GM18519 (cell line): ENCODE measurements at regions not wholly inside any gene's neighbourhood (a gene's known extent, or its start where the extent isn't known, plus 50 kb on each side); places are given as distances from the start of the nearest gene placed in this dataset.

ENCODE experiments used
- ATAC-seq: cut with Tn5 transposase; IDR thresholded peaks from one replicate; pipeline ENCODE4 v1.9.1; 2021; ENCODE audit warnings: mild to moderate bottlenecking, moderate library complexity; ENCODE audit not compliant: unreplicated experiment, low FRiP score

GRCh38 chr12:98045395-98045794 lies 470.0 kb upstream of the TMPO start:
- ATAC-seq, result no peak

DNA sequence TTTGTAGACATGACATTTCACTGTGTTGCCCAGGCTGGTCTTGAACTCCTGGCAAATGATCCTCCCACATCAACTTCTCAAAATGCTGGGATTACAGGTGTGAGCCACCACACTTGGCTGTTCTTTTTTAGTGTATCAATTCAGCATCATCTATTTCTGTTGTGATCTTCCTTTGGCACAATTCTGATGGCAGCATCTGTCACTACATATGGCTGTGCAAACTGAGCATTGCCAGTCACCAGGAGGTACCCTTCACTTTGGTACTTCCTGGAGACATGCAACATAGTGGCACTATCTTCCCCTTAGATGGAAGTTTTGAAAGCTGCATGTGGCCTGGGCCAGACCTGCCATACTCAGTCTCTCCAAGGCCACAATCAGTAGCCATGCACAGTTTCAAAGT lies 467.1 kb upstream of the TMPO start:
- no peak for ATAC-seq

DNA sequence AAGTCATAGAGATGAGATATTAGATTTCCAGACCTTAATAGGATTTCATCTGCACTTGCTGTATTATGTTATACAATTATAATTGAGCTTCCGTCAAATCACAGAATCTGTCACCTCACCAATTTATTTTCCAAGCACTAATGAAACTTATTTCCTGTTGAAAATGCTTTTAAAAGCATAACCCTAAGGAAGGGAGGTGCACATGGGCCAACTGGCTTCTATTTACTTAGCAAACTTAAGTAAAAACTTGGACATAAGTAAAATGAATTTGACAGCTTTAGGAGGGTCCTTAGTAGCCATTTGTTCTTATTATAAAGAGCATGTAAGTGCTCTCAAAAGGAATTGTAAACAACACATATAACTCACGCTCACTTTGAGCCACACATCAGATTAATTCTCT lies 462.2 kb upstream of the TMPO start:
- ATAC-seq, result no peak

- ATAC-seq, result no peak
These were observed 457.7 kb upstream of the TMPO start for GRCh38 chr12:98057701-98058100.

DNA sequence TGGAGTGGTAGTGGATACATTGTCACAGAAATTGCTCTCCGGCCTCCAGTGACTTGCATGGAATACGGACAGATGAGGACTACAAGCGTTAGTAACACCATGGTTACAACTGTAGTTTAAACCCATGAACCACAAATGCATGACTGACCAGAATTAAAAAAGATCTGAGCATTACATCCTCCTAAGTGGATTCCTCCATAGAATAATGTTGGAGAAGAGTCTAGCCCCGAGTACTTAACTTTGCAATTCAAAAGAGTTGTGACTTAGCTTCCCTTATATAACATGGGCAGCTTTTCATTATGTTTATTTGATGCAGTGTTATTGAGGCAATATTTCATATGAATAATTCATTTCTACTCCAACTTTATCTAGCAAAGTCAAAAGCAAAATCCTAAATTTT lies 457.2 kb upstream of the TMPO start:
- ATAC-seq, result no peak

DNA sequence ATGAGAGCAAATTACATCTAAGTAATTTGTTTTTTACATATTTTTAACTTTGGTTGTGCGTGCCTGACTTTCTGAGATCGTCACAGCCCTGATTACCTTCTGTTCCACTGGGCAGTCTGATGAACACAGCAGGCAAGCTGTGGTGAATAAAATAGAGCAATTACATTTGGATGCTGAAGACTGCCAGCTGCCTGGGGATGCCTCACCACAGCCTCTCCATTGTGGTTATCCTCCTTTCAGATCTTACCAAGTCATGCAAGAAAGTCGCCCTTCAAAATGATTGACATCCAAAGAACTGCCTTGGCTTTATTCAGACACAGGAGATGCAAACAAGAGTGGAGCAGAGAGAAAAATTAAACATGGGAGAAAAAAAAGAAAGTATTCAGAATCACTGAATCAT lies 456.6 kb upstream of the TMPO start:
- no peak for ATAC-seq

DNA sequence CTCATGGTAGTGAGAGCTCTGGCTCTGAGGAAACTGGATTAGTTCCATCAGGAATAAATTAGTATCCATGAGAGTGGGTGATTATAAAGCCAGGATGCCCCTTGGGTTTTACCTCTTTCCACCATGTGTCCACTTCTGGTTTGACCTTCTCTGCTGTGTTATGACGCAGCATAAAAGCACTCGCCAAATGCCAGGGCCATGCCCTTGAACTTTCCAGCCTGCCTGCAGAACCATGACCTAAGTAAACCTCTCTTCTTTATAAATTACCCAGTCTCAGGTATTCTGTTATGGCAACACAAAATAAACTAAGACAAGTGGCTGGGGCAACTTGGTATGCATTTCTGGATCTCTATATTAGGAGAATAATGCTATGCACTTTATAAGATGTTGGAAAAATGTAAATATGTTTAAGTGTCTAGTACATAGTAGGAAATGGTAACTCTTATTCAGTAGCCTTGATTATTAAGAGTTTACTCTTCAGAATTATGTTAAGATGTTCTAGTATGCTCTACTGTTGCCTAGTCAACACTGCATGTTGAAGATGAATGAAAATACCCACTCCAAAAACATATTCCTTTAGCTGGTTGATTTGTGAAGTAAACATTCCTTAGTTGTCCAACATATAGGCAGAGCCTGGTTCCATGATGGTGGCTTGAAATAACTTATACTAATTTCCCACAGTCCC lies 455.6 kb upstream of the TMPO start:
- ATAC-seq, result no peak

DNA sequence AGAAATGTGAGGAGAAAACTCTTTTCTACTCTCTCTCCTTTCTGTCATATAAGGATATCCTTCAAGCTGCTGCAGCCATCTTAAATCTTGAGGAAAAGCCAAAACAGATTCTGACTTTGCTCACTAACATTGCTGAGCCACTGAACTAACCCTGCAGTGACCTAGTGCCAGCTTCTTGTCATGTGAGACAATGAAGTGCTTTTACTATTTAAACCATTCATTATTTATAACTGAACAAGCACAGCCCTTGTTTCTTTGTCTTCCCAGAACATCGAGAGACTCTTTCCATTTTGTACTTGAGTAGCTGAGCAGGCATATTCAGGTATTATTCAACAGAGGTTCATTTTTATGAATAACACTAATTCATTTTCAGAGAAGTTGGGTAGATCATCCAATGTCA lies 455.0 kb upstream of the TMPO start:
- ATAC-seq, result no peak

DNA sequence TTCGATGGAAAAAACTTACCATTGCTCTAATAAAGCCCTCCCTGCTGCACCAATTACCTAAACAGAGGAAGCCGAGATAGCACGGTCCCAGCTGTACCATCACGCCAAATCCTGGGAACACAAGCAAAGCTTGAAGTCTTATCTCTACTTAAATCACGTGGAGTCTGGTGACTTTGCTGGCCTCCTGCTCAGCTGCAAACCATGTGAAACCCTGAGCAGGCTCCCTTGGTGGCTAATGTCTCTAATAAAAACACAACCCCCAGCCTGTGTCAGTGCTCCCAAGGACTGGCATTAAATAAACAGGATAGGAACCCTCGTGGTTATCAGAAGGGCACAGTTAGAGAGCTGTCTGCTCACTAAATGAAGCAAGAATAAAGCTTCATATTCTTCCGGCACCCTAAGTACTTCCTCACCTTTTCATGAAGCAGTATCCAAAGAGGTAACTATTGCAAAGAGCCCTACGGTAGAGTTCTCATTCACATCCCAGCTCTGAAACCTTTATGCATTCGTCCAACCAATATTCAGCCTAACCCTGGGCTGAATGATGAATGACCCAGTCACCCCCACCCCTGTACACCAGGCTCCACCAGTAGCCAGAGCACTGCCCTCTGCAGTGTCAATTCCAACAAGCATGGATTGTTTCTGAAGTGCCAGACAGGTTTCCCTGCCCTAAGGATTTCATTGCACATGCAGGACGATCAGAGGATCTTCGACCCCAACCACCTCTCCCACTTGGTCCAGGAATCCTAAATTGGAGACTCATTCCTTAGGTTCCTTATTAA lies 452.7 kb upstream of the TMPO start:
- no peak for ATAC-seq

- no peak for ATAC-seq
These were observed 450.9 kb upstream of the TMPO start for GRCh38 chr12:98064501-98064900.

DNA sequence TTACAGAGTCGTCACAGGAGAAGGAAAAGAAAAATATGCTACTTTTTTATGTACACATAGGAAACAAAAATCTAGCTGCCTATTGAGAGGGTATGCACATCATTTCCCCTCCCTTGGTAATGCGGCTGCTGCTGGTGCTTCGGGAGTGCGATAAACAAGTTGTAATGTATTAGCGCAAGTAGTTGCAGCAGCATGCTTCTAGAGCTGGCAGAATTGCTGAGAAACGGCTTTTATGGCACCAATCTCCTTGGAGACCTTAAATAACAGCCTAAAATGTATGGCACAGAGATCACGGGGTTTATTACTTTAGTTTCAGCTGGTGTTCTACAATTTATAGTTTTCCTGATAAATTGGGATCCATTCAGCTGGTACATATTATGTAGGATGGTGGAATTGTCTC lies 447.6 kb upstream of the TMPO start:
- ATAC-seq, result no peak

DNA sequence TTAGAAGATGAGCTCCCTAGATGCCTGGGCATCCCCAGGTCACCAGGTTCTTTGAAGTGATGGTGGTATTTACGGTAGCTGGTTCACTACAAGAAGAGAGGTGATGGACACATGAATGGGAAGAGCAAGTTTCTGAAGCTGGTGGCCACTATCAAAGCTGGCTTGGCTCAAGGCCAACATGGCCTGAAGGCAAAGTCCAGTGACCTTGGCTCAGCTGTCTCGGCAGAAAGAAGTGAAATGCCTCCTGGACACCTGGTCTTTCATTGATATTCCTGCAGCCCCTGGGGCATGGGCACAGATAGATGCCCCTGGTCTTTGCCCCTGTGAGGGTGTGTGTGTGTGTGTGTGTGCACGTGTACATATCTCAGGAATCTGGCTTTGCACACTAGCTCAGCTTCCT lies 441.8 kb upstream of the TMPO start:
- ATAC-seq, result no peak

GRCh38 chr12:98074286-98074685 lies 441.1 kb upstream of the TMPO start:
- no peak for ATAC-seq

GRCh38 chr12:98084391-98084790 lies 431.0 kb upstream of the TMPO start:
- ATAC-seq, result no peak

- no peak for ATAC-seq
These were observed 430.2 kb upstream of the TMPO start for GRCh38 chr12:98085046-98085755.

DNA sequence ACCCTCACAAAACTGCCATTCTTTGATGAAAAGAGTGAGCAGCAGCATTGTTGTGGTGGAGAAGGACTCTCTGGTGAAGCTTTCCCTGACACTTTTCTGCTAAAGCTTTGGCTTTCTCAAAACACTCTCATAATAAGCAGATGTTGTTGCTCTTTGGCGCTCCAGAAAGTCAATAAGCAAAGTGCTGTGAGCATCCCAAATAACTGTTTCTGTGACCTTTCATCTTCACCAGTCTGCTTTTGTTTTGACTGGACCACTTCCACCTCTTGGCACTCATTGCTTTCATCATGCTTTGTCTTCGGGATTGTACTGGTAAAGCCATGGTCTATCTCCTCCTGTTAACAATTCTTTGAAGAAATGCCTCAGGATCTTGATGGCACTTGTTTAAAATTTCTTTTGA lies 424.7 kb upstream of the TMPO start:
- ATAC-seq, result no peak

DNA sequence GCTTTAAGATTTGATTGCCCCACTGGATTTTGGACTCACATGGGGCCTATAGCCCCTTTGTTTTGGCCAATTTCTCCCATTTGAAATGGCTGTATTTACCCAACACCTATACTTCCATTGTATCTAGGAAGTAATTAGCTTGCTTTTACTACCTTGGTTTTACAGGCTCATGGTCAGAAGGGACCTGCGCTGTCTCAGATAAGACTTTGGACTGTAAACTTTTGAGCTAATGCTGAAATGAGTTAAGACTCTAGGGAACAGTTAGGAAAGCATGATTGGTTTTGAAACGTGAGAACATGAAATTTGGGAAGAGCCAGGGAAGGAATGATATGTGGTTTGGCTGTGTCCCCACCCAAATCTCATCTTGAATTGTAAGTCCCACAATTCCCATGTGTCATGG lies 419.0 kb upstream of the TMPO start:
- ATAC-seq, result no peak

- no peak for ATAC-seq
These were observed 409.2 kb upstream of the TMPO start for GRCh38 chr12:98106031-98106683.

GRCh38 chr12:98109266-98109665 lies 406.1 kb upstream of the TMPO start:
- no peak for ATAC-seq

DNA sequence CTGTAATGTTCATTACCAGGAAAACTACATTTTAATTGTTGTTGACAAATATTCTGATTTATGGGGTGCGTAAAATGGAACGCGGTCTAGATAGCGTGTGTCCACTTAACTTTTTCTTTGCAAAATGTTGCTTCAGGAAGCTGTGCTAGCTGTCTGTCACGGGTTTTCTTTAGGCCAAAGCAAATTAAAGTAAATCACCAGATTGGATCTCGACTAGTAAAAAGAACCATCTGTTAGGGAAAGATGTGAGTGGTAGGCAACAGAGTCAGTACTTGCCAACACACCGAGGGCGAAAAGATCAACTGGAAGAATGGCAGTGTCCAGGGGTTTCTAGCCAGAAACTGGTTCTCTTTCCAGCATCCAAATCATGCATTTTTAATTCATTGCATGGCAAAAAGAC lies 404.9 kb upstream of the TMPO start:
- ATAC-seq, result no peak

DNA sequence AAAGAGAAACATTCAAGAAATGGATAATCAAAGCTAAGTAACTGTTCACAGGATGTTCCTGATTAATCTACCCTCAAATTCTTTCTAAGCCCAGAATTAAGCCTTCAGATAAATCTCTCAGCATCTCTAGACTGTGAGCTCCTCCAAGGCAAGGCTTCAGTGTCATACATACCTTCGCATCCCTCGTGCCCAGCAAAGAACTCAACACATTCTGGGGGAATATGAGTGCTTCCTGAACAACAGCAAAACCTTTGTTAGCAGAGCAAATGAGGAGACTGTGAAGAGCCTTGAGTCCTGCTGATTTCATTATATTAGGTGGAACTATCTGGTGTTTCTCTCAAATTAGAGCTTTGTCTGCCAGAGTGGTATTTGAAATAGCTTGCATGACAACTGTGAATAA lies 401.8 kb upstream of the TMPO start:
- no peak for ATAC-seq
